KOPT-K1 (cell line): ENCODE measurements at regions not wholly inside any gene's neighbourhood (a gene's known extent, or its start where the extent isn't known, plus 50 kb on each side); places are given as distances from the start of the nearest gene placed in this dataset.

Experiments used
- H3K27ac ChIP-seq: fragments of 200-600 bp; sonication (generic); 2 replicates; pipeline ENCODE4 v1.5.1; 2016; ENCODE audit warnings: antibody characterized with exemption, mild to moderate bottlenecking, low read depth, low read length; ENCODE audit not compliant: poor library complexity, severe bottlenecking
- H3K36me3 ChIP-seq: fragments of 200-600 bp; sonication (generic); 2 replicates; pipeline ENCODE4 v1.5.1; 2017; ENCODE audit warnings: antibody characterized with exemption, mild to moderate bottlenecking, low read length, moderate library complexity; ENCODE audit not compliant: insufficient read depth
- H3K9me3 ChIP-seq: fragments of 200-600 bp; sonication (generic); 2 replicates; pipeline ENCODE4 v1.5.1; 2017; ENCODE audit warnings: antibody characterized with exemption, low read length, mild to moderate bottlenecking; ENCODE audit not compliant: insufficient read depth, poor library complexity, severe bottlenecking

- no peak overlapping the region for H3K27ac ChIP-seq
Observed at GRCh38 chr10:123587110-123587509, 79.0 kb upstream of the GPR26 start.

GRCh38 chr10:123588386-123588914, 77.7 kb upstream of the GPR26 start:
- no peaks in the 10 kb centered on the region for H3K9me3 ChIP-seq
- H3K27ac ChIP-seq: no peak overlapping the region
- no peaks in the 10 kb centered on the region for H3K36me3 ChIP-seq

More at GRCh38 chr10:123587110-123587509, 79.0 kb upstream of the GPR26 start:
- Histone ChIP-seq H3K36me3 (no peaks in the 10 kb centered on the region), H3K9me3 (no peaks in the 10 kb centered on the region)

- H3K27ac ChIP-seq: no peak overlapping the region
- H3K36me3 ChIP-seq: no peaks in the 10 kb centered on the region
- H3K9me3 ChIP-seq: no peaks in the 10 kb centered on the region
Observed at GRCh38 chr10:123595661-123596060, 70.5 kb upstream of the GPR26 start.

- H3K9me3 ChIP-seq: no peaks in the 10 kb centered on the region
- H3K36me3 ChIP-seq: no peaks in the 10 kb centered on the region
- H3K27ac ChIP-seq: no peak overlapping the region
Observed at GRCh38 chr10:123597676-123598075, 68.5 kb upstream of the GPR26 start.

GRCh38 chr10:123599366-123599849, 66.7 kb upstream of the GPR26 start:
- Histone ChIP-seq H3K9me3 (no peaks in the 10 kb centered on the region), H3K27ac (no peak overlapping the region), H3K36me3 (no peaks in the 10 kb centered on the region)

- Histone ChIP-seq H3K9me3 (no peaks in the 10 kb centered on the region), H3K36me3 (no peaks in the 10 kb centered on the region), H3K27ac (no peak overlapping the region)
Observed at GRCh38 chr10:123600177-123600576, 66.0 kb upstream of the GPR26 start.

GRCh38 chr10:123603130-123603529, 63.0 kb upstream of the GPR26 start:
- Histone ChIP-seq H3K27ac (no peak overlapping the region), H3K36me3 (no peaks in the 10 kb centered on the region), H3K9me3 (no peaks in the 10 kb centered on the region)

GRCh38 chr10:123604506-123604905, 61.6 kb upstream of the GPR26 start:
- no peaks in the 10 kb centered on the region for H3K36me3 ChIP-seq
- H3K27ac ChIP-seq: no peak overlapping the region
- no peaks in the 10 kb centered on the region for H3K9me3 ChIP-seq

- no peak overlapping the region for H3K27ac ChIP-seq
- no peaks in the 10 kb centered on the region for H3K9me3 ChIP-seq
- H3K36me3 ChIP-seq: no peaks in the 10 kb centered on the region
Observed at GRCh38 chr10:123606006-123606405, 60.1 kb upstream of the GPR26 start.

GRCh38 chr10:123606955-123607354, 59.2 kb upstream of the GPR26 start:
- no peaks in the 10 kb centered on the region for H3K9me3 ChIP-seq
- H3K27ac ChIP-seq: no peak overlapping the region
- no peaks in the 10 kb centered on the region for H3K36me3 ChIP-seq

- Histone ChIP-seq H3K36me3 (no peaks in the 10 kb centered on the region), H3K27ac (no peak overlapping the region), H3K9me3 (no peaks in the 10 kb centered on the region)
Observed at GRCh38 chr10:123607386-123607785, 58.8 kb upstream of the GPR26 start.

GRCh38 chr10:123608047-123608446, 58.1 kb upstream of the GPR26 start:
- Histone ChIP-seq H3K27ac (no peak overlapping the region), H3K36me3 (no peaks in the 10 kb centered on the region)

GRCh38 chr10:123611243-123611642, 54.9 kb upstream of the GPR26 start:
- Histone ChIP-seq H3K36me3 (no peaks in the 10 kb centered on the region), H3K9me3 (no peaks in the 10 kb centered on the region), H3K27ac (no peak overlapping the region)

More at GRCh38 chr10:123608047-123608446, 58.1 kb upstream of the GPR26 start:
- no peaks in the 10 kb centered on the region for H3K9me3 ChIP-seq

- H3K9me3 ChIP-seq: no peaks in the 10 kb centered on the region
- no peak overlapping the region for H3K27ac ChIP-seq
- H3K36me3 ChIP-seq: no peaks in the 10 kb centered on the region
Observed at GRCh38 chr10:123611876-123612275, 54.3 kb upstream of the GPR26 start.

- H3K36me3 ChIP-seq: no peaks in the 10 kb centered on the region
- no peaks in the 10 kb centered on the region for H3K9me3 ChIP-seq
- no peak overlapping the region for H3K27ac ChIP-seq
Observed at GRCh38 chr10:123613346-123613850, 52.8 kb upstream of the GPR26 start.

GRCh38 chr10:123614888-123615287, 51.3 kb upstream of the GPR26 start:
- Histone ChIP-seq H3K27ac (no peak overlapping the region), H3K36me3 (no peaks in the 10 kb centered on the region), H3K9me3 (no peaks in the 10 kb centered on the region)
